Astrocyte (in vitro differentiated cells and primary cell): ENCODE measurements at regions not wholly inside any gene's neighbourhood (a gene's known extent, or its start where the extent isn't known, plus 50 kb on each side); places are given as distances from the start of the nearest gene placed in this dataset.

Experiments used
- DNase-seq: peaks from one replicate; pipeline ENCODE4 v3.0.0-alpha.2; 2010; ENCODE audit warnings: low read depth
- FAIRE-seq: peaks from 2 replicates; lab custom pipeline; 2011; peaks lifted over from hg19 to GRCh38; lab: Jason Lieb, UNC
- H2AFZ ChIP-seq: 2 replicates; pipeline ENCODE4 v1.6.0; 2012; ENCODE audit warnings: low read depth, low read length, inconsistent platforms
- H3K27ac ChIP-seq: 2 replicates; pipeline ENCODE4 v1.5.1; 2011; ENCODE audit warnings: low read depth, low read length, inconsistent platforms
- H3K27me3 ChIP-seq: 2 replicates; pipeline ENCODE4 v1.6.0; 2011; ENCODE audit warnings: low read length, inconsistent platforms; ENCODE audit not compliant: insufficient read depth
- H3K36me3 ChIP-seq: 2 replicates; pipeline ENCODE4 v1.5.1; 2011; ENCODE audit warnings: low read length, inconsistent platforms; ENCODE audit not compliant: insufficient read depth
- H3K4me1 ChIP-seq: 2 replicates; pipeline ENCODE4 v1.5.1; 2011; ENCODE audit warnings: low read length, inconsistent platforms; ENCODE audit not compliant: insufficient read depth
- H3K4me2 ChIP-seq: 2 replicates; pipeline ENCODE4 v1.6.0; 2012; ENCODE audit warnings: low read length, inconsistent platforms
- H3K4me3 ChIP-seq: 2 replicates; pipeline ENCODE4 v1.5.1; 2011; ENCODE audit warnings: low read depth, mild to moderate bottlenecking, low read length, inconsistent platforms; ENCODE audit not compliant: insufficient read depth
- H3K79me2 ChIP-seq: 2 replicates; pipeline ENCODE4 v1.6.0; 2012; ENCODE audit warnings: mild to moderate bottlenecking, low read length, inconsistent platforms; ENCODE audit not compliant: insufficient read depth
- H3K9ac ChIP-seq: 2 replicates; pipeline ENCODE4 v1.6.0; 2012; ENCODE audit warnings: mild to moderate bottlenecking, low read length, inconsistent platforms
- H3K9me3 ChIP-seq: 2 replicates; pipeline ENCODE4 v1.5.1; 2012; ENCODE audit warnings: low read depth, mild to moderate bottlenecking, low read length, inconsistent platforms; ENCODE audit not compliant: insufficient read depth
- H4K20me1 ChIP-seq: 2 replicates; pipeline ENCODE4 v1.6.0; 2012; ENCODE audit warnings: low read length, inconsistent platforms; ENCODE audit not compliant: insufficient read depth
- H3K27ac Mint-ChIP-seq: one replicate; pipeline ENCODE4 v1.8.0; 2021; ENCODE audit warnings: mild to moderate bottlenecking, mixed read lengths; ENCODE audit not compliant: unreplicated experiment
- H3K27me3 Mint-ChIP-seq: one replicate; pipeline ENCODE4 v1.8.0; 2021; ENCODE audit warnings: low read depth, mixed read lengths; ENCODE audit not compliant: unreplicated experiment
- H3K36me3 Mint-ChIP-seq: one replicate; pipeline ENCODE4 v1.8.0; 2021; ENCODE audit warnings: low read depth, mixed read lengths; ENCODE audit not compliant: unreplicated experiment
- H3K4me1 Mint-ChIP-seq: one replicate; pipeline ENCODE4 v1.8.0; 2021; ENCODE audit warnings: low read depth, mixed read lengths; ENCODE audit not compliant: unreplicated experiment
- H3K4me3 Mint-ChIP-seq: one replicate; pipeline ENCODE4 v1.8.0; 2021; ENCODE audit warnings: mild to moderate bottlenecking, moderate library complexity, mixed read lengths; ENCODE audit not compliant: unreplicated experiment
- H3K9me3 Mint-ChIP-seq: one replicate; pipeline ENCODE4 v1.8.0; 2021; ENCODE audit warnings: mild to moderate bottlenecking, mixed read lengths; ENCODE audit not compliant: unreplicated experiment
- CTCF ChIP-seq: IDR thresholded peaks from 2 replicates; pipeline ENCODE4 v1.5.1; 2011; ENCODE audit warnings: low read depth, mild to moderate bottlenecking, inconsistent platforms, low read length, moderate library complexity; ENCODE audit not compliant: insufficient read depth
- EZH2 ChIP-seq: IDR thresholded peaks from 2 replicates; pipeline ENCODE4 v1.6.1; 2012; ENCODE audit warnings: mild to moderate bottlenecking, low read length, inconsistent platforms; ENCODE audit not compliant: insufficient read depth

DNA sequence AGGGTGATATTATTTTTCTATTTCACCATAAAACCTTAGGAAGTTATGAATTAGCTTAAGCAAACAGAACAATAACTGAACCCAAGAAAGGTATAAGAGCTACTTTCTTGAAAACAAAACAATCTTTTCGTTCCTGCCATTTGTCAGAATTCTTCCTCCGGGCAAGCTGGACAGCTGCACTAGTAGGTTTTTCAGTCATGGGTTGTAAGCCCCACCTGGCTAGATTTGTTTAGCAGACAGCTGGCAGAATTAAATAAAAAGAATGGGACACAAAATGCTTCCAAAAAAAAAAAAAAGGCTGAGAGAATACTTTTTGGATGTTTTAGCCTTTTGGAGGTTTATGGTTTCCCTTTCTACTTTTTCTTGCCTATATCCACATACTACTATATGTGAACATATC, 694.1 kb downstream of the ARHGAP15 start:
- H3K4me3 Mint-ChIP-seq = no peak overlapping the region
- Histone ChIP-seq H3K4me2 (no peak overlapping the region), H4K20me1 (no peaks in the 10 kb centered on the region), H3K27ac (no peak overlapping the region), H3K9me3 (no peaks in the 10 kb centered on the region), H3K4me3 (no peak overlapping the region), H3K27me3 (no peaks in the 10 kb centered on the region), H2AFZ (no peak overlapping the region), H3K79me2 (no peaks in the 10 kb centered on the region), H3K9ac (no peak overlapping the region), H3K36me3 (no peaks in the 10 kb centered on the region), H3K4me1 (no peaks in the 10 kb centered on the region)
- FAIRE-seq (no peak), DNase-seq (no peak)
- TF ChIP-seq EZH2 (no peak), CTCF (no peak)
- H3K4me1 Mint-ChIP-seq = no peaks in the 10 kb centered on the region
- H3K27me3 Mint-ChIP-seq = no peaks in the 10 kb centered on the region
- no peak overlapping the region for H3K27ac Mint-ChIP-seq
- H3K9me3 Mint-ChIP-seq = no peaks in the 10 kb centered on the region
- no peaks in the 10 kb centered on the region for H3K36me3 Mint-ChIP-seq

- no peak overlapping the region for H3K9ac ChIP-seq
- no peaks in the 10 kb centered on the region for H3K36me3 ChIP-seq
- Mint-ChIP-seq H3K4me1 (no peaks in the 10 kb centered on the region), H3K27ac (no peak overlapping the region), H3K36me3 (no peaks in the 10 kb centered on the region), H3K4me3 (no peak overlapping the region), H3K9me3 (no peaks in the 10 kb centered on the region), H3K27me3 (no peaks in the 10 kb centered on the region)
- no peaks in the 10 kb centered on the region for H3K4me1 ChIP-seq
- H2AFZ ChIP-seq = no peak overlapping the region
- no peak overlapping the region for H3K4me2 ChIP-seq
- no peaks in the 10 kb centered on the region for H3K9me3 ChIP-seq
- H3K4me3 ChIP-seq = no peak overlapping the region
- TF ChIP-seq EZH2 (no peak), CTCF (no peak)
- H4K20me1 ChIP-seq = no peaks in the 10 kb centered on the region
- DNase-seq = no peak
- H3K27me3 ChIP-seq = no peaks in the 10 kb centered on the region
- FAIRE-seq = no peak
- no peak overlapping the region for H3K27ac ChIP-seq
- no peaks in the 10 kb centered on the region for H3K79me2 ChIP-seq
Measured at GRCh38 chr2:143822736-143823135, 693.5 kb downstream of the ARHGAP15 start.

DNA sequence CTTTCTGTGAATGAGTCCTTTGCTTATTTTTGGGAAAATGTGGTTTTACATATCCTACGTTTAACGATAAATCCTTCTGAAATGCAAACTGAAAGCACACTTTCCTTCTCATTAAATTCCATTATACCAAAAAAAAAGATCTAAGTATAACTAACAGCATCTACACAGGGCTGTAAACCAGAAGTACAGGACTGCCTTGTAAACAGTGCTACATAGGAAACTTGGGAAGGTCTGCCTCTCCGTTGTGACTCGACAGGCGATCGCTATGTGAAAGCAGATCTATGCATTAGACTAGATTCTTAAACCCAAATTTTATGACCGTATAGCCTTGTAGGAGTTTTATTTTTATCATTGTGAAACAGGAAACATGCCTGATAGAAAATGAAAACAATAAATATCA, 690.5 kb downstream of the ARHGAP15 start:
- Histone ChIP-seq H3K4me3 (no peak overlapping the region), H3K27ac (no peak overlapping the region), H4K20me1 (no peaks in the 10 kb centered on the region), H3K27me3 (no peaks in the 10 kb centered on the region), H3K4me2 (no peak overlapping the region), H3K4me1 (no peaks in the 10 kb centered on the region), H2AFZ (no peak overlapping the region), H3K36me3 (no peaks in the 10 kb centered on the region), H3K79me2 (no peaks in the 10 kb centered on the region), H3K9ac (no peak overlapping the region), H3K9me3 (no peaks in the 10 kb centered on the region)
- Mint-ChIP-seq H3K27ac (no peak overlapping the region), H3K9me3 (peaks cover under 1% of the 10 kb centered on the region), H3K4me3 (no peak overlapping the region), H3K27me3 (no peaks in the 10 kb centered on the region), H3K4me1 (no peaks in the 10 kb centered on the region), H3K36me3 (no peaks in the 10 kb centered on the region)
- DNase-seq = no peak
- TF ChIP-seq CTCF = no peak
- TF ChIP-seq EZH2 = no peak
- no peak for FAIRE-seq
